ENCODE measurements at regions not wholly inside any gene's neighbourhood (a gene's known extent, or its start where the extent isn't known, plus 50 kb on each side); places are given as distances from the start of the nearest gene placed in this dataset.
"Not testable (repeated sequence)": the region's sequence is repeated elsewhere in the genome, so short reads cannot be mapped to it uniquely, and the experiment has no call there.

GRCh38 chr18:73079920-73080319 is 212.1 kb upstream of the NETO1 start:
- ATAC-seq (no peak), DNase-seq (ENCODE audit: missing footprints) (no peak)
- intact Hi-C loops (cut with DNase I), result no loop called here

DNA sequence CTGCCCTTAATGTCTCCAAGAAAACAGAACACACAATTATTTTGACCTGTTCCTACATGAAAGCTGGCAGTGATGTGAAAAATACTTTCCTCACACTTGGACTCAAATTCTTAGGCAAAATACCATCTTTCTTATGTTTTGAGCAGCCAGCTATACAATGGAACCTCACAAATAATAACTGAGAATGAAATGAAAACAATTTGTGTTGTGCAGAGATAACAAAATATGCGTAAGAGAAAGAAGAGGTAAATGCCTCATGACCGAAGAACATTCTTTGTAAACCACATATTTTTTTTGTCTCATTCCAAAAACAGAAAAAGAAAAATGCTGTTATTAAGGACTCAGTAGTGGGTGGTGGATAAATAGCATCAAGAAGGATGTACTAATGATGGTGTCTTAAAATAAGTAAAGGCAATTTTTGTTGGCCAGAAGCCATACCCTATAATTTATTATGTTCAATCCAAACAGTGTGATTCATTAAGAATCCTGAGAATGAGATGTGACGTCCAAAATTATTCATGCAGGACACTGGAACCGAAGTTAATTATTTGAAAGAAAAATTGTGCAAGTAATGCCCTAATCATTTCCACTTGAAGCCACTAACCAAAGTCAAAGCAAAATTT is 193.0 kb upstream of the NETO1 start:
- ATAC-seq (no peak), DNase-seq (ENCODE audit: missing footprints) (no peak)
- intact Hi-C loops (cut with DNase I), result no loop called here

- DNase-seq (ENCODE audit: missing footprints) (no peak), ATAC-seq (no peak)
- intact Hi-C loops (cut with DNase I), result no loop called here
Observed at GRCh38 chr18:73059280-73059679, 191.5 kb upstream of the NETO1 start.

DNA sequence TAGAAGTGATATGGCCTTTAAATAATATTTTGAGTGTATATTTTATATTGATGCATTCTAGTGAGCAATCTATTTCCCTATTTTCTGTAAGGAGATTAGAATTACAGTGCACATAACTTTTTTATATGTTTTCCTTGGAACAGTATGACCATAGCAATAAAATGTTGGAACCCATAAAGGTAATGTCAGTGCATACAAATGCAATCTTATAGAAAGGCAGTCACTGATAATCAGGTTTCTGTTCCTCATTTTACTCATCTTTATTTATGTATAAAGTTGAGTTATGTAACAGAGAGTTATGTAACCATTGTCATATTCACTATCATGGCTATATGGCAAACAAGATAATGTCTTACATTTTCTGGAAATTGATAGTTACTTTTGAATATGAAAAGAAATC is 179.9 kb upstream of the NETO1 start:
- no peak for DNase-seq (ENCODE audit: missing footprints)
- no peak for ATAC-seq
- intact Hi-C loops (cut with DNase I), result no loop called here

- intact Hi-C loops (cut with DNase I), result no loop called here
- ATAC-seq (no peak), DNase-seq (ENCODE audit: missing footprints) (no peak)
Observed at GRCh38 chr18:73045037-73045436, 177.2 kb upstream of the NETO1 start.

DNA sequence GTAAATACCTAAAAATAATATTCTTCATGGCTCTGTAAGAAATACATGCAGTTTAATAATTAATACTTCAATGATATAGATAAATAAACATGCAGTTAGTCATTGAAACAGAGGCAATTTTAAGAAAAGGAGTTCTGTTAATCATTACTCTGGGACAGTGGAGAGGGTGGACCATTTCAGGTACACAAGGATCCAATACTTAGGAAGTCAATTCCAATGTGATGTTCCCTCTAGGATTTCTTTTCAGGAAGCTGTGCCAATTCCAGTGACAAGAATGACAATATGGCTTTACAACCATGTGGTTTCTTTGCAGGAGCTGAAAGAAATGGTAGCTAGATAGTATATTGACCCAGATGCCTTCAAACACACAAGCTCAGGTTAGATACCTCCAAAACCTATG is 175.8 kb upstream of the NETO1 start:
- DNase-seq (ENCODE audit: missing footprints) (no peak), ATAC-seq (no peak)
- intact Hi-C loops (cut with DNase I), result no loop called here

DNA sequence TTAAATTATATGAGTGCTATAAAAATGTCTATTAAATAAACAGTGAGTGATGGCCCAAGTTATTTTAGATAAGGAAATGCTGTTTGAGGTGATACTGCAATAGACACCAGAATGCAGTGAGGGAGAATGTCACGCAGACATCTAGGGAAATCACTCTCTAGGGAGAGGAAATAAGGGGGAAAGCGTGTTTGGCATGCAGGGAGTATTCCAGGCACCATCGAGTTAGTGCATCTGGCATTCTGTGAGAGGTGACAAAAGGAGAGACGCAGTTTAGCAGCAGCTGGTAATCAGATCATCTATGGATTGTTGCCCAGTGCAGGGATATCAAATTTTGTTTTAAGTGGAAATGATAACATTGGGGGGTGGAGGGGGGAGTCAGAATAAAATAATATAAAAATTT is 175.4 kb upstream of the NETO1 start:
- DNase-seq (ENCODE audit: missing footprints) (no peak), ATAC-seq (no peak)
- intact Hi-C loops (cut with DNase I), result no loop called here

DNA sequence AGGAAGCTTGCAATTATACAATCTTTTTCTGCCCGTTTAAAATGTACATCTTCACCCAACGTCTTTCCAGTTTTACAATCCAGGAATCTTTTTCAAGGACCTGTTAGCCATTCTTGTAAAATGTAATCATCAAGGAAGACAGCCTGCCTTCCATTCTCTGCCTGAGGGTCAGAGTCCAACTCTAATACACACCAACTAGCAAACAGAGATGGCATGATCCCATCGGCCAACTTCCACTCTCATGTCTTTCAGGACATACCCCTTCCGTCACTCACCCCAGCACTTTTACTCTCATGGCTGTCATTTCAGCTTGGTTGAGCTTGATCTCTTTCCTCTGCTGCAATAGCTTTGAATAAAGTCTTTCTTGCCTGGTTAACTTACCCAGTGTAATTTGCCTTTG is 172.5 kb upstream of the NETO1 start:
- DNase-seq (ENCODE audit: missing footprints) (no peak), ATAC-seq (no peak)
- intact Hi-C loops (cut with DNase I), result no loop called here

DNA sequence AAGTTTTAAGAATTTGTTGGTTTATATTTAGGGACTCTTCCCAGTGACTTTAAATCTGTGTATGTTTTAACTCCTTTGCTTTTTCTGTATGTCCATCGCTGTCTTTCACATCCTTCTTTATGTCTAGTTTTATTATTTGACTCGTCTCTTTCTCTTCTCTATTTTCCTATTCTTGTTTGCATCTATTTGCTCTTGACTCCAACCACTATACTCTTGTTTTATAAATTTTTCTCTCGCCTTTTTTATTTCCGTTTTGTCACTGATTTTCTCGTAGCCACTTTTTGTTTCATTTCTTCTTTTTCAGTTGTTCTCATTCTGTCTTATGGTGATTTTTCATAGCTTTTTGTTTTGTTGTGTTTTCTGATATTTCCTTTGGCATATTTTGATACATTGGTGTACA is 170.5 kb upstream of the NETO1 start:
- intact Hi-C loops (cut with DNase I), result no loop called here
- ATAC-seq, result no peak

GRCh38 chr18:73023975-73024374 is 156.2 kb upstream of the NETO1 start:
- intact Hi-C loops (cut with DNase I), result no loop called here
- DNase-seq (ENCODE audit: missing footprints) (no peak), ATAC-seq (no peak)

More for the DNA sequence above, 170.5 kb upstream of the NETO1 start:
- no peak for DNase-seq (ENCODE audit: missing footprints)

- DNase-seq (ENCODE audit: missing footprints) (no peak), ATAC-seq (no peak)
- intact Hi-C loops (cut with DNase I), result no loop called here
Observed at GRCh38 chr18:73009691-73010090, 141.9 kb upstream of the NETO1 start.

DNA sequence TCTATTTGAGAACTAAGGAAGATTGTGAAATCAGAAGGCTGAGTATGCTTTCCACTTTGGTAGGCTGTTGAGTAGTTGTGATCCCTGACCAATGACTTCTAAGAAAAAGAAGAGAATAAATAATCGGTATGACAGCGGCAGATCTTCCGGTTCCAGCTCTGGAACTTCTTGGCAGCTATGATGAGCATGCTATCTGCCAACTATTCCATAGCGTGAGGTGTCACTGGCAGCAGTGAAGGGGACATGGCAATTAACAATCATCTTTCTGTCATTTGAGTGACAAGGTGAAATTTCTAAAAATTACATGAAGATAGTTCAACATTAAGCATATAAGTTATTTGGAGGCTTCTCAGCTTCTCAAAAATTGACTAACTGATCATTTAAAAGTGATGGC is 140.1 kb upstream of the NETO1 start:
- no peak for DNase-seq (ENCODE audit: missing footprints)
- no peak for ATAC-seq
- intact Hi-C loops (cut with DNase I), result no loop called here

DNA sequence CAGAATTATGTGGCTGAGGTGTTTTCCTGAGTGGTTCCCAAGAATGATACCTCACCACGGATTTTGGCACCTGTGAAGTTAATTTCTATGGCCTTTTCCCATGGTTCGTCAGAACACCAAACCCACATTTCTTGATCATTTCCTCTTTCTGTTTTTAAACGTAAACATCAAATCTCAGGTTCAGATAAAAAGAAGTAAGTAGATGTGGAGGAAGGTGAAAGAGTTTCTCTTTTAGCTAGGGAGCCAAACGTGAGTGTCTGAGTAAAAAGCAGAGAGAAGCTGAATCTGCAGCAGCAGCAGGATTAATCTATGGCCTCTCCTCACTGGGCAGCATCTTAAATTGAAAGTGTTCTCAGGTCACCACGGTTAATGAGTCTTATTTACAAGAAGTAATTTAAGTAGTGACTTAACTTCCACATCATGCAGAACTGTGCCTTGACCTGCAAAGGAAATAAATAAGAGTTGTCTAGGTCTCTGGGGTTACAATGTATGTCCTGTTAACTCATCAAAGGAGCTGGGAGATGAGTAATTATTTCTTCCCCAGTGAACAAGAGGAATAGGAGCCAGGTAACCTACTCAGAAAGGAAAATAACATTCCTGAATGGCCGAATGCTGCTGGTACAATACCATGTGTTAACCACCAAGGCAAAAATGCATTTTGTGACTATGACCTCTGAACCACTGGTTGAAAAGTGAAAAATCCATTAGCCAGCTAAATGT is 139.6 kb upstream of the NETO1 start:
- no peak for ATAC-seq
- intact Hi-C loops (cut with DNase I), result no loop called here
- DNase-seq (ENCODE audit: missing footprints), result no peak

GRCh38 chr18:73006331-73006730 is 138.5 kb upstream of the NETO1 start:
- DNase-seq (ENCODE audit: missing footprints), result no peak
- intact Hi-C loops (cut with DNase I), result no loop called here
- ATAC-seq, result no peak

DNA sequence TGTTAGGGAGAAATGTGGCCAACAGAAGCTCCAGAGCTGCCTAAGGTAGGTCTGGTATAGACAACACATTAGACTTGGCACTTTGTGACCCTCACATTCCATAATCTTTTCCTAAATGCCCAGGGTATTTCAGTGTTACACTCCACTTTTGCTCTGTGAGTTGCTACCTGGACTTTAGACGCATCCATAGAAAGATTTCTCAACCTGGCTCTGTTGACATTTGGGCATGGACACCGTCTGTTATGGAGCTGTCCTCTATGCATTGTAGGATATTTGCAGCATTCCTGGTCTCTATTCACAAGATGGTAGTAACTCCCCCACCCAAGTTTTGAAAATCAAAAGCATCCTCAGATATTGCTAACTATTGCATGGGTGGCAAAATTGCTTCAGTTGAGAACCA is 136.5 kb upstream of the NETO1 start:
- intact Hi-C loops (cut with DNase I), result no loop called here
- no peak for ATAC-seq
- DNase-seq (ENCODE audit: missing footprints), result no peak

- DNase-seq (ENCODE audit: missing footprints) (no peak), ATAC-seq (no peak)
- intact Hi-C loops (cut with DNase I), result no loop called here
Observed at GRCh38 chr18:72999971-73000607, 132.3 kb upstream of the NETO1 start.

DNA sequence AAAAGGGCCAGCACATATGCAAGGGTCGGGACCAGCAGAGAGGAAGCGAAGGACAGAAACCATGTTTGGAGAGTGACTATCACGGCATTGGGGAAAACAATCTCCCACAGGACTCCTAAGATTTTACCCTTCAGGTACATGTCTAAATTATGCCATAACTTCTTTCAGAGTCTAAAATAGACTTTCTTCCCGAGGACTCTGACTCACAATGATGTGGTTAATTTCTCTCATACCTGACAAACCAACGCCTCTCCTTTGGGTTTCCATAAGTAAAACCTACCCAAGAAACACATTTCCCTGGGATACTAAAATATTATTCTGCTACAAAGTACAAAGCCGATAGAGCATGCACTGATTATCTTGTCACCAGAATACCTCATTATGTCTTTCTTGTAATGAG is 127.8 kb upstream of the NETO1 start:
- DNase-seq (ENCODE audit: missing footprints) (no peak), ATAC-seq (no peak)
- intact Hi-C loops (cut with DNase I), result no loop called here

GRCh38 chr18:72993250-72993649 is 125.5 kb upstream of the NETO1 start:
- intact Hi-C loops (cut with DNase I), result no loop called here
- DNase-seq (ENCODE audit: missing footprints), result no peak
- ATAC-seq, result no peak

- intact Hi-C loops (cut with DNase I), result no loop called here
- ATAC-seq (no peak), DNase-seq (ENCODE audit: missing footprints) (no peak)
Observed at GRCh38 chr18:72991379-72991778, 123.6 kb upstream of the NETO1 start.

- intact Hi-C loops (cut with DNase I); ATAC-seq; DNase-seq (ENCODE audit: missing footprints): not testable (repeated sequence)
Observed at GRCh38 chr18:72987570-72987969, 119.8 kb upstream of the NETO1 start.

Data from Right ventricle myocardium inferior (tissue), 1 donor.